CD4-positive, alpha-beta T cell treated with Interleukin-4 for 4 hours (primary cell): ENCODE measurements at regions not wholly inside any gene's neighbourhood (a gene's known extent, or its start where the extent isn't known, plus 50 kb on each side); places are given as distances from the start of the nearest gene placed in this dataset.

Source experiments
- DNase-seq: peaks from one replicate; pipeline ENCODE4 v3.0.0-alpha.2; 2020

DNA sequence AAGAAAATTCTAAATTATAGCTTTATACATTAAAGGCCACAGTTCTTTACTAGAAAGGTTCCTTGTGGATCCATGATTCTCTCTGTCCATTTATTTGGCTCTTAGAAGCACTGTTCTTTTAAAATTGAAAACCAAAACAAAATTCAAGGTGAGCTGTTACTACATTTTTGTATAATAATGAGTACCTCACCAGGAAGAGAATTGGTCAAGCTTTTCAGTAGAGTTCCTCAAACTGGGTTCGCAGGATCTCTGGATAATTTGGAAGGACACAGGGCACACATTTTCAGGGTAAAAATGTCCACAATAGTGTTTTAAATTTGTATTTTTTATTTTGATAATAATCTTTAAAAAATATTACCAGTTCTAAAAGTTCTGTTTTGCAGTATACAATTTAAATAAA, 93.0 kb downstream of the PPP1R3A start:
- no peak for DNase-seq

DNA sequence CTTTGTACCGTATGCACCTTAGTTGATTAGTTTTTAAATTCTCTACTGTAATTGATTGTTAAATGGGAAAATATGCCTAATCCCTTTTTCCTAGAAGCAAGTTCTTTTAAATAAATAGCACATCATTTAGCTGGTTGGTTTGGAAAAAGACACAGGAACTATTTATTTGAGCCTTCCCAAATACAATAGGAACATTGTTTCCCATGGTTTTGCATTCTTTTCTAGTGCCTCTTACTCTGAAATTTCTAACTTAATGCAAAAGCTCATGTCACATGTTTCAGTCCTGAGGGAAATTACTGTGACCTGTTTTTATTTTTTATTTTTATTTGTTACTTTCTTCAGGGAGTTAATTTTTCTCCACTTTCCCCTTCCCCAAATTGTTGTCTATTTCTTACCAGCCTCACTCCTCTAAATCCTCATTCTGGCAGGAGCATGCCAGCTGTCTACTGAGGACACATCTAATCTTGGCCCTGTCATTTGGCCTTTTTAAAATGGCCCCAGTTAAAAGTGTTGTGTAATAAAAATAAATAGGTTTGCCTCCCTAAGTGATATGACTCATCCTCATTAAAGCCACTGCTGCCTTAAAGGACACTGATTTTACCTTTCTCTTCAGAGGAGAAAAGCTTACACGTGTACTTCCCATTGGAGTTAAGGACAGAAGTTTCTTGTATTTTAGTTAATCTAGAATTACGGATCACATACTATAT, 94.5 kb downstream of the PPP1R3A start:
- DNase-seq = no peak

DNA sequence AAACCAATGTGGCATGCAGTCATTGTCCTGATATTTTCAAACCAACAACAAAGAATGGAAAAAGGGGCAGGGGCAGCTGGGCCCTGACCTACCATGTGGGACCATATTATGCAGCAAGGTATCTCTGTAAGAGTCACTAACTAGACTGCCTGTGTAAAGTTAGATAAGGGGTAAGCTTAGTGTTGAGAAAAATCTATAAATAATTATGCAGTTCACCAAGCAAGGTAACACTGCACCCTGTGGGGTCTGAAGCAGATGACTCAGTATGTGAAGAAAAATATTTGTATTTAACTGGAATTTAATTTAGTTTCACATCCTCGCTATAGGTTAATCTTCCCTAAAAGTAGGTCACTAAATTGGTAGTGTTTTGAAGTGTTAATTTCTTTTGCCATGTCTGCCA, 99.3 kb downstream of the PPP1R3A start:
- DNase-seq = no peak

DNA sequence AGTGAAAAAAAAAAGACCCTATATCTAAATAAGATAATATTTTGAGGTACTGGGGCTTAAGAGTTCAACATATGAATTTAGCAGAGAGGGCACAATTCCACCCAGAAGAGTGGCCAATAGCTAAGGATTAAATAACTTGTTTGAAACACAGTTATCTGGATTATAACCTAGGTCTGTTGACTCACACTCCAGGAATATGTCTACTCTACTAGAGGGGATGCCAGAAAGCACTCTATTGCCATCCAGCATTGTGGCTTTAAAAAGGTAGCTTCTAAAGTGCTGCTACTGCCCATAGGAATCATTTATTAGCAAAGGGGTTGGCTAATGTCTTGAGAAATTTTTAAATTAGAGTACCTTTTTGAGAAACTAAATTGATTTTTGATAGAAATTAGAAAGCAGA, 102.2 kb downstream of the PPP1R3A start:
- no peak for DNase-seq

DNA sequence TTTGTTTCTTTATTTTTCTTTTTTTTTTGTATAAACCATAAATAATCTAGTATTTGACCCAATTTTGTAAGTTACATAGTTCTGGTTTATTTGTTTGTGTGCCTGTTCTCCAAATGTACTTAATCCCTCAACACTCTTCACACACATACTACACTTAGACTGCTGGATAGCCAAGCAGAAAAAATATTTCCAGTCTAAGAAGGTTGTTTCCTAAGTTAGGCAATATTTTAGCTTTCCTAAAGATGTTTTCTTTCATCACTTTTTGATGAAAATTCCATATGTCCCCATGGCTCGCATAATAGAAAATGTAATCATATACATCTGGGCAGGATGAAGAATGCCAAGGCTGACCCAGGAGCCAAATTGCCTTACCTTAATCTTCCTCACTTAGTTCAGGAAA, 105.3 kb downstream of the PPP1R3A start:
- DNase-seq = no peak

DNA sequence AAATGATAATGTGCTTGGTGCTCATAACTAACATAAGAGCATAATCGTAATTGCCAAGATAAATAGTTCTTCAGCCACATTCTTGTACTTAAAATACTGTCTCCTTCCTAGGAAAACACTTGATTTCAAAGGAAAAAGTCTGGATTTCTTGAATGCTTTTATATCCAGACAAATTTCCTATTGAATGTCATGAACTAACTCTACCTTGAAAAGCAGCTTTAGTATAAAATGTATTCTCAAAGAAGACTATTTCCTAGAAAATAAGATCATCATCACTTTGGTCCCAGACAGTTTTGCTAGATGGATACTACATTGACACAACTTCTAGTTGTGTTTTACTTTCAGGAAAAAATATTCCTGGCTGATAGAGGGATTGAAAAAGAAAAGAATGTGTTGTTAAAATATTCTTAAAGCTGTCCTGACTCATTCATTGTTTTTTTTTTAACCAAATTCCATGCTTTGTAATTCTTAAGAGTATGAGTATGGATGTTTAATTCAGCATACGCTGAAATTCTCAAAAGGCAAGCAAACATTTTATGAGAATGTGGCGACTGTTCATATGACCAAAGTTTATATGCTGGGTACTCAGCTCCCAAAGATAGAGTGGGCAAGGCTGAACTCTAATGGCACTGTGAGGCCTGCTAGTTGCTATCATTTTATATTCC, 106.1 kb downstream of the PPP1R3A start:
- DNase-seq = no peak

DNA sequence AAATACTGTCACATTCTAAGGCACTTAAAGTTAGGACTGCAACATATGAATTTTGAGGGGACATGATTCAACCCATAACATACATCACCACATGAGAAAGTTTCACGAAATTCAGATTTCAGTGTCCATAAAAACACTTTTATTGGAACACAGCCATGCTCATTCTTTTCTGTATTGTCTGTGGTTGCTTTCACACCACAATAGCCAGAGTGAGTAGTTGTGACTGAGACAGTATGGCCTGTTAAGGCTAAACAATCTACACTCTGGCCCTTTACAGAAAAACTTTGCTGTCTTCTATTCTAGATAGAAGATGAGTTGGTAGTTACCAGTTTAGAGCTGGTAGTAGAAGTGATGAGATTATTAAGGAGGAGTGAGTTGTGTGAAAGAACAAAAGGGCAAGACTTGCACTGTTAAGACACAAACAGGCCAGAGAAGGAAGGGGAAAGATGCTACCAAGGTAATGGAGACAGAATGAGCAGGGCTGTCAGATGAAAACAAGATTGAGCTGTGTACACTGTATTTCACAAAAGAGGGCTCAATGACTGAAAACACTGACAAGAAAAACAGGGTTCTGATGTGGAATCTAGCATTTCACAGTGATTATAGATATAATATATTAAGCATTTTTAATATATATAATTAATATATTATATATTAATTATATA, 108.6 kb downstream of the PPP1R3A start:
- DNase-seq = no peak

DNA sequence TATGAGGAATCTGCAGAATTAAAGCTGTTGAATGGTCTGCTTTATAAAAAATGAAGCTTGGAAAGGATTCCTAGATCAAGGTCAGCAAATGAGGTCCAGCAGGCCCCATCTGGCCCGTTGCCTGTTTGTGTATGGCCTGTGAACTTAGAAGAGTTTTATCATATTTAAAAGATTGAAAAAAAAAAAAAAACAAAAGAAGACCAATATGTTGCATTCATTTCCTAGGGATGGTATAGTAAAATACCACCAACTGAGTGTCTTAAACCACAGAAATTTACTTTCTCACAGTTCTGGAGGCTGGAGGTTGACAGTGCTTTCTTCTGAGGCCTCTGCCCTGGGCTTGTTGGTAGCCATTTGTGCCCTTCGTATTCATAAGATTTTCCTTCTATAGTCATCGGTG, 109.2 kb downstream of the PPP1R3A start:
- no peak for DNase-seq

DNA sequence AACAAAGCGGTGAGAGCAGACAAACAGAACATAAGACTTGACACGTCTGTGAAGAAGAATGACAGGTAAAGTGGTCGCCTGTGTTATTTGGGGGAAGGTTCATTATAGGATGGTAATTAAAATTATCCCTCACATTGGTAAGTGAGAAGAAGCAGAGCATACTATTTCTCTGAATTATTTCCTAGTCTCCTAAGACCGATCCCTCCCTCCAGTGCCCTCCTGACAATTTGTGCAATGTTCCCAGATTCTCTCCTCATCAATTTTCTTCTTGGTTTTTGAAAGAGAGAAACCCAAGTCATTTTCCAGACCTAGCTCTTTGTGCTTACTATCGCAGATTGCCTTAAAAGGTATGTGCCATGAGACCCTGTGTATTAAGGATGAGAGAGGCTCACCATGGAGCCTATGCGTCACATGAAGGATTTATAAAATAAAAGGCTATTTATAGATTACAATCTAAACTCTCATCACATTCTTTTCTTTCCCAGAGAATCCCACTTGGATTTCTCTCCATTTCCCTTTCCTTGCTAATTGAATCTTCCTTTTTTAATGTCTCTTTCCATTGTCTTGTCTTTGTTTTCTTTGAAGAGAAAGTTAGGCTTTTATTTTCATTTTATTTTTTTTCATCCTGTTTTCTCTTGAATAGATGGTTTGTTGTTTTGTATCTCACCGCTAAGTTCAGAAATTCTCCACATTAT, 112.0 kb downstream of the PPP1R3A start:
- no peak for DNase-seq

DNA sequence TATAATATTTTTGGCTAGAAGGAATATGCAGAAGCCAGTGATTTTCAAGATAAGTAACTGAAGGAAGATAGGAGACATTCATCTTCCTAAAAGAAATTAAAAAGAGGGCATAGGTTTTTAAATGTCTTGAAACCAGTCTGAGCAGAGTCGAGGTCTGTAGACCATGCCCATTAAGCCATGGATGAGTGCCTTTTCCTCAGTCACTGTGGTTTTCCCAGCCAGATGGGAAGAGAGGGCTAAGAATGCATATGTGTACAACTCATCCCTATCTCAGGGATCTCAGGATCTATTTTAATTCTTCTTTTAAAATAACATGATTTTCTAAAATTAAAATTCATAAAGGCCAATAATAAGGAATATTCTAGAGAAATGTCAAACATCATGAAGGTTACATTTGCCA, 112.8 kb downstream of the PPP1R3A start:
- DNase-seq = no peak

DNA sequence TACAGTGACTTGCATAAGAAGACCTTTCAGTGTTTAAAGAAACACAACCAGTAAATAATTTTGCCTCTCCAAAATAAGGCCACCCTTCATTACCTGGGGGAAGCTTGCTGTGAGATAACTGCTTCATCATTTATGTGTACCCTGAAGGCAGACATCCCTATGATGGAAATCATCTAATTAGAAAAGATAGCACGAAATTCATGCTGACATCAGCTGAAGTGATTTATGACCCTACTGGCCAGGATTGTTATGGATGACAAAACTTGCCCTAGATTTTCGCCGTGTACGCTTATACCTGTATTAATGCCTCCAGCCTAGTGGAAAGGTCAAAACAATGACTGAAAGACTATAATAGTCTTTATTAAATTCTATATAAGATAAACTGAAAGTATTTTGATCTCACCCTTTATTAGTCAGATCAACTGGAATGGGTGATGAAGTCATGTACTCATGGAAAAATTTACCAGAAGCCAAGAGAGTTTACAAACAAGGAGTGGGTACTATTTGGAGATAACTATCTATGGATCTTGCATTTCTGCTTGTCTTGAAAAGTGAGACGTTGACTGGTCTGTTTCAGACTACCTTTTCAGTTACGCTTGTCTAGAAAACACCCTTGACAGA, 114.2 kb downstream of the PPP1R3A start:
- DNase-seq = no peak

DNA sequence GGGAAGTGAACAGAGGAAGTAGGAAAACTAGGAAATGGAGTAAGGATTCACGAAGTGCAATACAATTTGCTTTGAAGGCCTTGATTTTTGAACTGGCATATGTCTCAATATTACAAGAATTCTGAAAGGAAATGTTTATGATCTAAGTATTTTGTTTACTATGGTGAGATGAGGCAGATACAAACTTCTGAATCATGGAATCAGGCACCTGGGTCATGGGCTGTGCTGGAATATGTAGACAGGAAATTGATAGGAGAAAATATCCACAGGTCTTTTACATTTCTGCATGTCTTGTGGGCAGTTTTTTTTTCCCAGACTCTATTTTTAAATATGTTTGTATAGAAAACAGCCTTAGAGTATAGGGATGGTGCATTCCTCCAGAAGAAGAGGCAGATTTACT, 117.1 kb downstream of the PPP1R3A start:
- no peak for DNase-seq

DNA sequence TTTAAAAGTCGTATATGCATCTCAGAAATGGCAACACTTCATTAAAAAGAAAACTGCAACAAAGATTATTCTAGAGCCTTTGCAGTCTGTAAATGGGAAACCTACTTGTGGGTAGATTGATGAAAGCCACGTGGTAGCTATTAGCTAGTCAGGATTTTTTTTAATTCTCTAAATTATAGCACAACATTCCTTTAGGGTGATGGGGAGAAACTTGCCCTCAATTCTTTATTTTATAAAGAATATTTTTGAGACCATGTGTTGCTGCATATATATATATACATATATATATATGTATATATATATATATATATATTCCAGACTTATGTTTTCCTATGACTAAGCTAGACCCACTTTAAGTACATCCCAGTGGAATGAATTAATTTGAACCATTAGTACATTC, 118.0 kb downstream of the PPP1R3A start:
- no peak for DNase-seq

DNA sequence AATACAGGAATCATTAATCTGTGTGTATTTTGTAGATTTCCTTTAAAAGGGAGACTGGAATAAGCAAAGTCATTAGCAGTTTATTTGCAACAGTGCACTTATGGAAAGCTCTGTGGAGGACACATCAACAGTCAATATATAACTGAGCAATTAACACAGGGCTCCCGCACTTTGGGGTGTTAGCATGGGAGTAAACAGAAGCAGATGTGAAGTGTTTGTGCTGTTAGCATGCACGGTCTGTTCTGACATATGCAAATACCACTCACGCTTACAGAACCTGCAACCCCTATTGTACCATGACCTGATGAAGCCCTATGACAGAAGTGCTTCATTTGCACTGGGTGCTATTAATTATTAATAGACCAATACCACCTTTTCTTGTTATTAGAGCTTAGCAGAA, 118.9 kb downstream of the PPP1R3A start:
- no peak for DNase-seq

DNA sequence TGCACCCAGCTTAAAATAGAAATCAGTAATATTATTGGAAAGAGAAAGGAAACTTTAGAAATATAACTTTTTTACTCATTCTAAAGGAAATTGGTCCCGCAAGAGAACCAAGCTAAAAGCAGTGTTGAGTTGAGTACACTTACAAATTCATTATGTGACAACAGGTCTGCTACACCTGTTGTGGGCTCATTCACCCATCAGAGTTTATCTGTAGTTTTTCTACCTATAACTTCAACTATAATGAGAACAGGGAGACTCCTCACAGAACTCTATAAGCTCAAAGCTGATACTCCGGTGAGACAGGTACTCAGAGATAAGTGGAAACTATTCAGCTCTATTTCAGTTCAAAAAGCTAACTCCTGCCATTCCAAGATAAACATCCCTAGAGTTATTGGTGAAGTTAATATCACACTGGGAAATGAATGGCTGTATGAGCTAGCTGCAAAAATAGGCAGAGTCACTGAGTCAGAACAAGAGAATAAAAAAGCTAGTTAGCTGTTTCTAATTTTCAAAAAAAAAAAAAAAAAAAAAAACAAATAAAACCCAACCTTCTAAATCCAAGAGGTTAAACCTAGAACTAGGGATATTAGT, 121.3 kb downstream of the PPP1R3A start:
- no peak for DNase-seq

DNA sequence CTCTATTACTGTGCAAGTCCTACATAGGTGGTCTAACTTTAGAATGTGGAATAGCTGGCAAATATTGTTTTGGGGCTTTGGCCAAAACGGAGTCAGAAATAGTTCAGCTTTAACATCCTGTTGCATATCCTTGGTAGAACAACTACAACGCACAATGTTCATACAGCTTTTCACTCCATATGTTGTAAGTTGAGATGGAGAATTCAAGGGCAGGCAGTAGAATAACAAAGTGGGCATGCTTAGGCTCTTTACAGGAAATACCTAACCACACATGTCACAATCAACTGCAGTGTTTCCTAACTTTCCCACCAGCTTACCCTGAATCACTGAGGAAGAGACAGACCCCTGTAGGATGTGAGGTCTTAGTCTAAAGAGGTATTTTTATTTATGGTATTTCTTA, 122.3 kb downstream of the PPP1R3A start:
- DNase-seq = no peak

DNA sequence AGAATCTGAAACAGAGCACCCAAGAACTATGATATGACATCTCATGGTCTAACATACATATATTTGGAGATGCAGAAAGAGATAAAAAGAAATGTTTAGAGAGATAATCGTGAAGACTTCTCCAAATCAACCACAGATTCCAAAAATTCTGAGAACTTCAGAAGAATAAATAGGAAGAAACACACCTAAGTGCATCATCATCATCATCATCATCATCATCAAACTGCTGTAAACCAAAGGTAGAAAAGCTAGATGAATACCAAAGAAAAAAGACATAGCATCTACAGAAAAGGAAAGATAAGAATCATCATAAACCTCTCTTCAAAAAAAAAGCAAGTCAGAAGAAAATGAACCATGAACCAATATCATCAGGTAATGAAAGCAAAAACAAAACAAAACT, 124.2 kb downstream of the PPP1R3A start:
- DNase-seq = no peak

DNA sequence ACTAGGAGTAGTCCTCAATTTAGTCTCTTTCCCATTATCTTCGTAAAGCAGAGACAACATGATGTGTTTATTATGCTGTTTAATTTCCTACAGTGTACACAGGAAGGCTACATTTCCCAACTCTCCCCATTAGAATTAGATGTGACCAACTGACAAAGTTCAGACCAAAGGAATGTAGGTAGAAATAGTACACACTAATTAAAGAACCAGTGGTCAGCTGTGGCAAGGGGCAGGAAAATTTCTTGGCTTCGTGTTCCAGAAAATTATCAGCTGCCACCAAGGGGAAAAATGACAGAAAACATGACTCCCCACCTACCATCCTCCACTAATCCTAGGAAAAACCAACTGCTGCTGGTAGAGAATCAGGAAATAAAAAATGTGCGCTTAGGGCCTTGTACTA, 125.6 kb downstream of the PPP1R3A start:
- no peak for DNase-seq

DNA sequence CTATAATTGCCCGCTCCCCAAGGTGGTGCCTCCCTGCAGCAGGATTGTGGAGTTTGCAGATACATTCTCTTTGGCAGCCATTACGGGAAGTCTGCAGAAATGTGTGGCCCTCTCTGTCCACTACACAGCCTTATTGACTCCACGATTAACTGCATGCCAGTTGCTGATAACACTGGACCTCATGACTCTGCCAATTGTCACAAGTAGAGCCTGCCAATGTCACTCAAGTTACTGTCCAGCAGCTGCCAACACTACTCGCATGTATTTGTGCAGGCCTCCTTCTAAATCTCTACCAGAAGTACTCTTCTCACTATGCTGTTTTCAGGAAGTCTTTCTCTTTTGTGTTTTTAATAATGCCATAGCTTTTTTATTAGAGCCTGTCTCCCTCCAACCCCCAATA, 128.8 kb downstream of the PPP1R3A start:
- DNase-seq = no peak

DNA sequence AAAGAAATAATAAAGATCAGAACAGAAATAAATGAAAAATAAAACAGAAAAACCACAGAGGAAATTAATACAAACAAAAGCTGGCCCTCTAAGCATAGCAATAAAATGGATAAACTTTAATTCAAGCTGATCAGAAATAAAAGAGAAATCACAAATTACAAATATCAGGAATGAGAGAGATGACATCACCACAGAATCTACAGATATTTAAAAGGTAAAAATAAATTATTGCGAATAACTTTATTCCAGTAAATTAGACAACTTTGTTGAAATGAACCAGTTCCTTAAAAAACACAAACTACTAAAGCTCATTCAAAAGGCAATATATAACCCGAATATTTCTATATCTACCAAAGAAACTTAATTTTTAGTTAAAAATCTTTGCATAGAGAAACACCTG, 131.7 kb downstream of the PPP1R3A start:
- no peak for DNase-seq

DNA sequence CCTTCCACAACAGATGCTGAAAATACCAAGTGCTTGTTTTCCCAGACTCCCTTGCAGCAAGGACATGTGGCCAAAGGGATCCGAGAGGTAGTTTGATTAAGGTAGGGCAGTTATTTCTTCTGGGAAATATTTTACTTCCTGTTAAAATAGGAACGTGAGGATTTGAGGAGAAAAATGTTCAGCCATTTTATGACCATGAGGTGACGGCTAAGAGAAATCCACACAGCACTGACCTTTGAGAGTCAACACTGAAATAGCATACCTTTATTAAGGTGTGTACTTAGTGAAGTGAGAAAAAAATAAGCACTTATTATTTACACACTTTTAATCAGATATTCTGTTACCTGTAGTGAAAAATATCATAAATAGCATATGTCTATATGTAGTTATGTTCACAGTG, 133.9 kb downstream of the PPP1R3A start:
- no peak for DNase-seq

DNA sequence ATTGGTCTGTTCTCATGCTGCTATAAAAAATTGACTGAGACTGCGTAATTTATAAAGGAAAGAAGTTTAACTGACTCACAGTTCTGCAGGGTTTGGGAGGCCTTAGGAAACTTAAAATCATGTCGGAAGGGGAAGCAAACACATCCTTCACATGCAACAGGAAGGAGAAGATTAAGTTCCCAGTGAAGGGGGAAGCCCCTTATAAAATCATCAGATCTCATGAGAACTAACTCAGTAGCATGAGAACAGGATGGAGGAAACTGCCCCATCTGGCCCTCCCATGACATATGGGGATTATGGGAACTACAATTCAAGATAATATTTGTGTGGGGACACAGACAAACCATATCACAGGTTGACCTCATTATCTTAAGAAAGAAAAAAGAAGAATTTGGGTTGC, 134.5 kb downstream of the PPP1R3A start:
- DNase-seq = no peak

DNA sequence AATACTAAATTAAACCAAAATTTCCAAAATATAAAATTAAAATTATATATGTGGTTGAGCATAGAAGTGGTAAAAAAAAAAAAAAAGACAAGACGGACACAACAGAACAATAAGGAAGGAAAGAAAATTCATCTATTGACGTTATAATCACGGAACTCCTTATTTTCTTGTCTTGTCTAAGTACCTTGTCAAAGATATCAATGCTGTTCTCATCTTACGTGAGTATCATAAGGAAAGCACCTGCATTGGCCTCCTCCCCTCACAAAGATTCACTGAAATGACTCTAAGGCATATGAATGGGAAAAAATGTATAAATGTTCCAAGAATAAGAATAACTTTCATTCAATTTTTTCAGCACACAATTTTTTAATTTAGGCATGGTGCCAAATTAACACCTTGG, 135.4 kb downstream of the PPP1R3A start:
- DNase-seq = no peak
